IMR-90 (cell line): ENCODE measurements at regions not wholly inside any gene's neighbourhood (a gene's known extent, or its start where the extent isn't known, plus 50 kb on each side); places are given as distances from the start of the nearest gene placed in this dataset.

Experiments
- ATAC-seq: fragments of 200-7000 bp; cut with Tn5 transposase; 2 replicates; pipeline ENCODE4 v1.9.1; 2020; ENCODE audit warnings: low read depth, mild to moderate bottlenecking, moderate library complexity
- BruUV-seq: library from RNA; stranded (reverse); fragments of 400-500 nt; replicated peaks from 2 replicates; lab custom pipeline; 2021; lab: Mats Ljungman, UMichigan
- CTCF ChIA-PET: fragments of 300-600 bp; formaldehyde crosslinking; extraction: SDS; loops from one replicate; lab custom pipeline; 2021; ENCODE audit warnings: antibody characterized with exemption; lab: Yijun Ruan, JAX
- POLR2A ChIA-PET: fragments of 300-600 bp; sonication (Branson Sonifier 250); formaldehyde crosslinking; loops from one replicate; lab custom pipeline; 2022; ENCODE audit warnings: antibody characterized with exemption; ENCODE audit not compliant: unreplicated experiment; lab: Charles Lee
- DNase-seq: peaks from one replicate; pipeline ENCODE4 v3.0.0; 2013
- H2AFZ ChIP-seq: replicated peaks from 2 replicates; pipeline ENCODE3; 2013; ENCODE audit warnings: low read length, mild to moderate bottlenecking; ENCODE audit not compliant: poor library complexity
- H2AK5ac ChIP-seq: 2 replicates; pipeline ENCODE4 v1.6.1; 2013; ENCODE audit warnings: low read depth, low read length, inconsistent platforms
- H2AK9ac ChIP-seq: replicated peaks from 2 replicates; pipeline ENCODE3; 2013; ENCODE audit warnings: mild to moderate bottlenecking, low read depth, low read length, moderate library complexity; ENCODE audit not compliant: poor library complexity
- H2BK120ac ChIP-seq: 2 replicates; pipeline ENCODE4 v1.6.1; 2013; ENCODE audit warnings: low read depth, low read length, inconsistent platforms
- H2BK15ac ChIP-seq: 3 replicates; pipeline ENCODE4 v1.6.1; 2013; ENCODE audit warnings: low read depth, low read length, inconsistent platforms
- H2BK20ac ChIP-seq: 2 replicates; pipeline ENCODE4 v1.6.1; 2013; ENCODE audit warnings: low read depth, mild to moderate bottlenecking, inconsistent platforms, low read length, moderate library complexity
- H2BK5ac ChIP-seq: 2 replicates; pipeline ENCODE4 v1.6.1; 2013; ENCODE audit warnings: mild to moderate bottlenecking, low read depth, low read length, inconsistent platforms; ENCODE audit not compliant: poor library complexity, severe bottlenecking
- H3K14ac ChIP-seq: replicated peaks from 2 replicates; pipeline ENCODE4 v1.6.1; 2013; ENCODE audit warnings: low read depth, low read length, inconsistent platforms
- H3K18ac ChIP-seq: 2 replicates; pipeline ENCODE4 v1.6.1; 2013; ENCODE audit warnings: low read depth, low read length, control low read depth
- H3K23ac ChIP-seq: 2 replicates; pipeline ENCODE4 v1.6.1; 2013; ENCODE audit warnings: low read depth, low read length, inconsistent platforms
- H3K27ac ChIP-seq: 2 replicates; pipeline ENCODE4 v1.5.1; 2013; ENCODE audit warnings: mild to moderate bottlenecking, control low read depth, low read length; ENCODE audit not compliant: insufficient read depth
- H3K27me3 ChIP-seq: 2 replicates; pipeline ENCODE4 v1.6.1; 2013; ENCODE audit warnings: low read length; ENCODE audit not compliant: control insufficient read depth, insufficient read depth
- H3K36me3 ChIP-seq: 2 replicates; pipeline ENCODE4 v1.6.1; 2013; ENCODE audit warnings: low read length, mixed read lengths; ENCODE audit not compliant: control insufficient read depth, insufficient read depth
- H3K4ac ChIP-seq: 2 replicates; pipeline ENCODE4 v1.6.1; 2013; ENCODE audit warnings: low read depth, low read length, inconsistent platforms
- H3K4me1 ChIP-seq: 2 replicates; pipeline ENCODE4 v1.6.1; 2013; ENCODE audit warnings: low read length, mixed read lengths; ENCODE audit not compliant: control insufficient read depth, insufficient read depth
- H3K4me2 ChIP-seq: 2 replicates; pipeline ENCODE4 v1.6.1; 2013; ENCODE audit warnings: low read depth, mild to moderate bottlenecking, control low read depth, low read length, moderate library complexity
- H3K4me3 ChIP-seq: 2 replicates; pipeline ENCODE4 v1.5.1; 2013; ENCODE audit warnings: low read depth, mild to moderate bottlenecking, control low read depth, low read length, moderate library complexity; ENCODE audit not compliant: insufficient read depth
- H3K56ac ChIP-seq: 2 replicates; pipeline ENCODE4 v1.6.1; 2013; ENCODE audit warnings: low read length, inconsistent platforms; ENCODE audit not compliant: insufficient read depth; ENCODE audit errors: extremely low read depth
- H3K79me1 ChIP-seq, 2 experiments: 2 replicates each; pipeline ENCODE4 v1.6.1; 2013; ENCODE audit warnings: low read length in 2 of 2, inconsistent platforms in 1 of 2, low read depth in 1 of 2
- H3K9ac ChIP-seq: 2 replicates; pipeline ENCODE4 v1.6.1; 2013; ENCODE audit warnings: low read depth, low read length, control low read depth
- H3K9me1 ChIP-seq: 2 replicates; pipeline ENCODE4 v1.6.1; 2013; ENCODE audit warnings: low read length, inconsistent platforms; ENCODE audit not compliant: insufficient read depth
- H3K9me3 ChIP-seq: 2 replicates; pipeline ENCODE4 v1.6.1; 2013; ENCODE audit warnings: low read length; ENCODE audit not compliant: control insufficient read depth, insufficient read depth
- H4K20me1 ChIP-seq: 2 replicates; pipeline ENCODE4 v1.6.1; 2013; ENCODE audit warnings: low read length, inconsistent platforms; ENCODE audit not compliant: insufficient read depth
- H4K5ac ChIP-seq: 2 replicates; pipeline ENCODE4 v1.6.1; 2013; ENCODE audit warnings: mild to moderate bottlenecking, low read depth, low read length, control low read depth
- H4K8ac ChIP-seq, 2 experiments: 2 replicates each; pipeline ENCODE4 v1.6.1; 2013; ENCODE audit warnings: low read depth in 2 of 2, low read length in 2 of 2, control low read depth in 1 of 2, inconsistent platforms in 1 of 2
- H4K91ac ChIP-seq: 2 replicates; pipeline ENCODE4 v1.6.1; 2013; ENCODE audit warnings: low read depth, low read length, inconsistent platforms; ENCODE audit not compliant: insufficient read depth
- CEBPB ChIP-seq: IDR thresholded peaks from 2 replicates; pipeline ENCODE4 v1.6.1; 2012; ENCODE audit warnings: low read depth, low read length, improper control_type of control experiment
- CHD1 ChIP-seq: IDR thresholded peaks from 2 replicates; pipeline ENCODE4 v1.6.1; 2012; ENCODE audit warnings: low read depth, low read length, improper control_type of control experiment
- FOS ChIP-seq: fragments of 150-350 bp; IDR thresholded peaks from 2 replicates; pipeline ENCODE4 v1.6.1; 2016; ENCODE audit warnings: low read depth, low read length
- MAZ ChIP-seq: IDR thresholded peaks from 2 replicates; pipeline ENCODE4 v1.6.1; 2012; ENCODE audit warnings: low read depth, mild to moderate bottlenecking, low read length, improper control_type of control experiment, moderate library complexity, borderline replicate concordance
- MXI1 ChIP-seq: IDR thresholded peaks from 2 replicates; pipeline ENCODE4 v1.6.1; 2012; ENCODE audit warnings: low read depth, mild to moderate bottlenecking, low read length, moderate library complexity, borderline replicate concordance
- NFE2L2 ChIP-seq: fragments of 150-350 bp; IDR thresholded peaks from 2 replicates; pipeline ENCODE4 v1.6.1; 2016; ENCODE audit warnings: low read depth, mild to moderate bottlenecking, low read length
- POLR2A ChIP-seq: IDR thresholded peaks from 2 replicates; pipeline ENCODE4 v1.6.1; 2012; ENCODE audit warnings: mild to moderate bottlenecking, low read depth, low read length
- RAD21 ChIP-seq: IDR thresholded peaks from 2 replicates; pipeline ENCODE4 v1.6.1; 2012; ENCODE audit warnings: low read length, improper control_type of control experiment
- RCOR1 ChIP-seq: IDR thresholded peaks from 2 replicates; pipeline ENCODE4 v1.6.1; 2012; ENCODE audit warnings: mild to moderate bottlenecking, low read length, improper control_type of control experiment; ENCODE audit not compliant: insufficient replicate concordance
- RFX5 ChIP-seq: IDR thresholded peaks from 2 replicates; pipeline ENCODE4 v1.8.0; 2012; ENCODE audit warnings: low read depth, mild to moderate bottlenecking, low read length, moderate library complexity
- SMC3 ChIP-seq: fragments of 150-350 bp; IDR thresholded peaks from 2 replicates; pipeline ENCODE4 v1.6.1; 2016; ENCODE audit warnings: low read depth, mild to moderate bottlenecking, antibody characterized with exemption, low read length, moderate library complexity
- WGBS, 2 experiments: methylation state at CpG; one replicate each; pipeline versions ENCODE4 v1.1.5 to v1.1.7; 2013; ENCODE audit warnings: missing lambda C conversion rate in 2 of 2; ENCODE audit not compliant: insufficient read length in 1 of 2; ENCODE audit errors: extremely low coverage in 2 of 2; 5-methylcytosine and 5-hydroxymethylcytosine counted together
- dilution Hi-C: fragments of 300-500 bp; cut with HindIII; formaldehyde crosslinking; loops from one replicate; pipeline ENCODE4 v1.14.3; 2018; ENCODE audit warnings: low sequenced_read_pairs; ENCODE audit not compliant: unreplicated experiment
- in situ Hi-C: fragments of 300-500 bp; cut with MboI; formaldehyde crosslinking; loops from 3 replicates; pipeline ENCODE4 v1.14.3; 2019; ENCODE audit warnings: low sequenced_read_pairs, inconsistent platforms, mixed read lengths
- intact Hi-C: fragments of 100-400 bp; cut with micrococcal nuclease; formaldehyde crosslinking; loops from 2 replicates; pipeline ENCODE4 v1.10.0; 2022
- TF ChIP-seq, protein P1 (sequence below): fragments of 150-350 bp; IDR thresholded peaks from 2 replicates; pipeline ENCODE4 v1.6.1; 2016; ENCODE audit warnings: low read depth, mild to moderate bottlenecking, low read length, moderate library complexity, borderline replicate concordance

- no peaks in the 10 kb centered on the region for H3K9me3 ChIP-seq
- no peak overlapping the region for H3K18ac ChIP-seq
- H3K56ac ChIP-seq = no peak overlapping the region
- H2BK20ac ChIP-seq = no peak overlapping the region
- no peak overlapping the region for H3K4ac ChIP-seq
- no peak overlapping the region for H3K9ac ChIP-seq
- no peaks in the 10 kb centered on the region for H3K9me1 ChIP-seq
- no peak overlapping the region for H3K4me2 ChIP-seq
- H2BK120ac ChIP-seq = no peak overlapping the region
- no peak overlapping the region for H2AFZ ChIP-seq
- no peak overlapping the region for H3K27ac ChIP-seq
- H3K14ac ChIP-seq = no peak overlapping the region
- dilution Hi-C loops (no loop called here), intact Hi-C loops (no loop called here), in situ Hi-C loops (no loop called here)
- POLR2A ChIA-PET = no interaction called here
- BruUV-seq = no TSS peak
- H3K4me3 ChIP-seq = no peak overlapping the region
- no peak for ATAC-seq
- TF ChIP-seq MXI1 (no peak), SMC3 (no peak), RCOR1 (no peak), POLR2A (no peak), RFX5 (no peak), CEBPB (no peak), MAZ (no peak), RAD21 (no peak), CHD1 (no peak), NFE2L2 (no peak), FOS (no peak)
- TF ChIP-seq, protein P1, sequence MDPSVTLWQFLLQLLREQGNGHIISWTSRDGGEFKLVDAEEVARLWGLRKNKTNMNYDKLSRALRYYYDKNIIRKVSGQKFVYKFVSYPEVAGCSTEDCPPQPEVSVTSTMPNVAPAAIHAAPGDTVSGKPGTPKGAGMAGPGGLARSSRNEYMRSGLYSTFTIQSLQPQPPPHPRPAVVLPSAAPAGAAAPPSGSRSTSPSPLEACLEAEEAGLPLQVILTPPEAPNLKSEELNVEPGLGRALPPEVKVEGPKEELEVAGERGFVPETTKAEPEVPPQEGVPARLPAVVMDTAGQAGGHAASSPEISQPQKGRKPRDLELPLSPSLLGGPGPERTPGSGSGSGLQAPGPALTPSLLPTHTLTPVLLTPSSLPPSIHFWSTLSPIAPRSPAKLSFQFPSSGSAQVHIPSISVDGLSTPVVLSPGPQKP = no peak
- no peaks in the 10 kb centered on the region for H3K36me3 ChIP-seq
- no peaks in the 10 kb centered on the region for H3K27me3 ChIP-seq
- CTCF ChIA-PET = no interaction called here
- no peak overlapping the region for H2AK5ac ChIP-seq
- no peak overlapping the region for H2BK15ac ChIP-seq
- H4K91ac ChIP-seq = no peak overlapping the region
- no peak overlapping the region for H2AK9ac ChIP-seq
- WGBS, 2 experiments = no CpG with 5 or more reads among the region's 4 CpGs
- no peaks in the 10 kb centered on the region for H3K4me1 ChIP-seq
- H4K5ac ChIP-seq = no peak overlapping the region
- no peak for DNase-seq
- no peaks in the 10 kb centered on the region for H3K79me1 ChIP-seq
- no peak overlapping the region for H4K8ac ChIP-seq
- no peaks in the 10 kb centered on the region for H4K20me1 ChIP-seq
- H3K23ac ChIP-seq = no peak overlapping the region
- H2BK5ac ChIP-seq = no peak overlapping the region
These were observed 75.0 kb downstream of the CAVIN4 start for GRCh38 chr9:100652850-100653249.
